Fibroblast of lung (primary cell): ENCODE measurements at regions not wholly inside any gene's neighbourhood (a gene's known extent, or its start where the extent isn't known, plus 50 kb on each side); places are given as distances from the start of the nearest gene placed in this dataset.

ENCODE experiments used
- EZH2 ChIP-seq: IDR thresholded peaks from 2 replicates; pipeline ENCODE4 v1.5.1; 2012; ENCODE audit warnings: low read length, control low read depth, mild to moderate bottlenecking; ENCODE audit errors: missing control alignments
- TF ChIP-seq, protein P1 (sequence below), 2 donors: IDR thresholded peaks in 1 of 2; conservative IDR thresholded peaks in 1 of 2; 1 replicate in 1 of 2; 2 replicates in 1 of 2; pipeline ENCODE4 v1.5.1; 2011 to 2012; ENCODE audit warnings: low read length in 2 of 2, control low read depth in 1 of 2, inconsistent platforms in 1 of 2, low read depth in 1 of 2, mild to moderate bottlenecking in 1 of 2

DNA sequence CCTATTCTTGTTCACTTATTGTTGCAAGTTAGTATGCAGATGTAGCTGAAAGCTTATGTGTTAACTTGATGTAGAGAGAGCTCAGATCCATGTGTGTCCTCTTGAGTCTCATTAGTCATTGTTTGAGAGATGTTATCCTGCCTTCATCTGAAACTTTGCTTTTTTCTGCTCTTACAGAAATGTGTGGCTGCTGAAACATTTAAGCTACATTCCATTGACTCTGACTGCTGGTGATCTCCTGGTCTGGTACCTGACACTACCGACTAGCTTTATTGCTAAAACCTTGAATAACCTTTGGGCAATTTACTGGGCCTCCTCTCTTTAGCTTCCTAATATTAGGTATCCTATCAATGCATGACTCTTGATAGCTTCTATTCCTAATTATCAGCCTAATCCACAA lies 705.6 kb upstream of the FOXG1 start:
- no peak for TF ChIP-seq EZH2
- TF ChIP-seq, protein P1, sequence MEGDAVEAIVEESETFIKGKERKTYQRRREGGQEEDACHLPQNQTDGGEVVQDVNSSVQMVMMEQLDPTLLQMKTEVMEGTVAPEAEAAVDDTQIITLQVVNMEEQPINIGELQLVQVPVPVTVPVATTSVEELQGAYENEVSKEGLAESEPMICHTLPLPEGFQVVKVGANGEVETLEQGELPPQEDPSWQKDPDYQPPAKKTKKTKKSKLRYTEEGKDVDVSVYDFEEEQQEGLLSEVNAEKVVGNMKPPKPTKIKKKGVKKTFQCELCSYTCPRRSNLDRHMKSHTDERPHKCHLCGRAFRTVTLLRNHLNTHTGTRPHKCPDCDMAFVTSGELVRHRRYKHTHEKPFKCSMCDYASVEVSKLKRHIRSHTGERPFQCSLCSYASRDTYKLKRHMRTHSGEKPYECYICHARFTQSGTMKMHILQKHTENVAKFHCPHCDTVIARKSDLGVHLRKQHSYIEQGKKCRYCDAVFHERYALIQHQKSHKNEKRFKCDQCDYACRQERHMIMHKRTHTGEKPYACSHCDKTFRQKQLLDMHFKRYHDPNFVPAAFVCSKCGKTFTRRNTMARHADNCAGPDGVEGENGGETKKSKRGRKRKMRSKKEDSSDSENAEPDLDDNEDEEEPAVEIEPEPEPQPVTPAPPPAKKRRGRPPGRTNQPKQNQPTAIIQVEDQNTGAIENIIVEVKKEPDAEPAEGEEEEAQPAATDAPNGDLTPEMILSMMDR (conservative IDR thresholded peaks at IDR 0.05 in 1 of 2, IDR thresholded peaks at IDR 0.05 in 1 of 2; ENCODE audit: low read depth in 1 of 2, low read length in 2 of 2) = no peak
